H1 (cell line): ENCODE measurements at regions not wholly inside any gene's neighbourhood (a gene's known extent, or its start where the extent isn't known, plus 50 kb on each side); places are given as distances from the start of the nearest gene placed in this dataset.

Source experiments
- CTCF ChIA-PET: fragments of 300-600 bp; sonication (Branson Sonifier 250); formaldehyde crosslinking; loops from one replicate; lab custom pipeline; 2021; ENCODE audit not compliant: partially characterized antibody; lab: Charles Lee
- POLR2A ChIA-PET: fragments of 300-600 bp; sonication (Branson Sonifier 250); formaldehyde crosslinking; loops from one replicate; lab custom pipeline; 2021; ENCODE audit warnings: inconsistent platforms; ENCODE audit not compliant: partially characterized antibody; lab: Charles Lee
- DNase-seq, 2 experiments: peaks; one replicate each; pipeline versions ENCODE4 v3.0.0 to v3.0.0-alpha.2; 2010 to 2022; ENCODE audit warnings: low spot score in 2 of 2, low read depth in 1 of 2, mixed read lengths in 1 of 2
- FAIRE-seq: peaks from 2 replicates; lab custom pipeline; 2011; peaks lifted over from hg19 to GRCh38; lab: Jason Lieb, UNC
- H2AFZ ChIP-seq: 2 replicates; pipeline ENCODE4 v1.8.1; 2012; ENCODE audit warnings: low read length, inconsistent platforms
- H2AK5ac ChIP-seq: 2 replicates; pipeline ENCODE4 v1.6.1; 2013; ENCODE audit warnings: low read depth, low read length
- H2BK120ac ChIP-seq: replicated peaks from 2 replicates; pipeline ENCODE3; 2013; ENCODE audit warnings: low read depth, low read length, inconsistent platforms
- H2BK12ac ChIP-seq: 2 replicates; pipeline ENCODE4 v1.6.1; 2013; ENCODE audit warnings: low read depth, low read length
- H2BK15ac ChIP-seq: 2 replicates; pipeline ENCODE4 v1.6.1; 2013; ENCODE audit warnings: low read length
- H2BK20ac ChIP-seq: 2 replicates; pipeline ENCODE4 v1.6.1; 2013; ENCODE audit warnings: low read length
- H2BK5ac ChIP-seq: 2 replicates; pipeline ENCODE4 v1.6.1; 2013; ENCODE audit warnings: low read depth, low read length
- H3K14ac ChIP-seq: 2 replicates; pipeline ENCODE4 v1.6.1; 2013; ENCODE audit warnings: inconsistent platforms; ENCODE audit not compliant: insufficient read length
- H3K18ac ChIP-seq: 2 replicates; pipeline ENCODE4 v1.6.1; 2013; ENCODE audit warnings: low read length; ENCODE audit errors: extremely low read depth
- H3K23ac ChIP-seq: 2 replicates; pipeline ENCODE4 v1.6.1; 2013; ENCODE audit warnings: inconsistent platforms; ENCODE audit not compliant: insufficient read length
- H3K23me2 ChIP-seq: 2 replicates; pipeline ENCODE4 v1.6.1; 2013; ENCODE audit warnings: low read depth, low read length
- H3K27ac ChIP-seq: 2 replicates; pipeline ENCODE4 v1.6.1; 2011; ENCODE audit warnings: low read depth, low read length, inconsistent platforms
- H3K27me3 ChIP-seq, 4 experiments: replicated peaks in 1 of 4; 1 replicate in 1 of 4; 2 replicates in 3 of 4; pipeline versions ENCODE4 v1.6.1 to v1.8.1; 2011 to 2013; ENCODE audit warnings: low read length in 3 of 4, mild to moderate bottlenecking in 3 of 4, inconsistent platforms in 2 of 4, mixed read lengths in 2 of 4, moderate library complexity in 1 of 4; ENCODE audit not compliant: control insufficient read depth in 3 of 4, insufficient read depth in 3 of 4; ENCODE audit errors: extremely low read depth in 1 of 4
- H3K36me3 ChIP-seq, 4 experiments: 2 replicates each; pipeline versions ENCODE4 v1.6.1 to v1.8.1; 2011 to 2013; ENCODE audit warnings: mild to moderate bottlenecking in 4 of 4, low read length in 3 of 4, moderate library complexity in 2 of 4, control low read depth in 1 of 4, inconsistent platforms in 1 of 4; ENCODE audit not compliant: insufficient read depth in 4 of 4, control insufficient read depth in 2 of 4
- H3K4ac ChIP-seq: replicated peaks from 2 replicates; pipeline ENCODE3; 2013; ENCODE audit warnings: low read length, low read depth, mixed read lengths, inconsistent platforms; ENCODE audit not compliant: insufficient read length
- H3K4me1 ChIP-seq, 4 experiments: replicated peaks in 1 of 4; 1 replicate in 1 of 4; 2 replicates in 3 of 4; pipeline versions ENCODE4 v1.6.1 to v1.8.1; 2011 to 2013; ENCODE audit warnings: low read length in 3 of 4, inconsistent platforms in 2 of 4, mixed read lengths in 1 of 4; ENCODE audit not compliant: insufficient read depth in 4 of 4, control insufficient read depth in 3 of 4
- H3K4me2 ChIP-seq, 2 experiments: 2 replicates each; pipeline versions ENCODE4 v1.6.1 to v1.8.1; 2011 to 2013; ENCODE audit warnings: low read depth in 2 of 2, low read length in 2 of 2, control low read depth in 1 of 2, inconsistent platforms in 1 of 2, mild to moderate bottlenecking in 1 of 2; ENCODE audit not compliant: insufficient read depth in 1 of 2
- H3K4me3 ChIP-seq, 4 experiments: fragments of 200-600, 300-600 bp in 1 of 4; sonication (generic), shearing (Covaris generic), sonication (Bioruptor Twin) in 1 of 4; 2 replicates each; pipeline versions ENCODE4 v1.5.1 to v1.8.1; 2011 to 2016; ENCODE audit warnings: low read length in 4 of 4, low read depth in 3 of 4, control low read depth in 2 of 4, inconsistent platforms in 2 of 4, mild to moderate bottlenecking in 2 of 4, mixed read lengths in 1 of 4, moderate library complexity in 1 of 4; ENCODE audit not compliant: insufficient read depth in 2 of 4; ENCODE audit errors: extremely low read depth in 1 of 4
- H3K56ac ChIP-seq: replicated peaks from 2 replicates; pipeline ENCODE3; 2013; ENCODE audit warnings: low read depth, mild to moderate bottlenecking, mixed read lengths, low read length, inconsistent platforms; ENCODE audit not compliant: insufficient read length
- H3K79me1 ChIP-seq: 2 replicates; pipeline ENCODE4 v1.6.1; 2013; ENCODE audit warnings: low read depth, low read length, control low read depth
- H3K79me2 ChIP-seq, 2 experiments: 2 replicates each; pipeline versions ENCODE4 v1.6.1 to v1.8.1; 2012 to 2013; ENCODE audit warnings: low read length in 2 of 2, mild to moderate bottlenecking in 2 of 2, inconsistent platforms in 1 of 2; ENCODE audit not compliant: insufficient read depth in 2 of 2, control insufficient read depth in 1 of 2
- H3K9ac ChIP-seq, 4 experiments: replicated peaks in 1 of 4; 1 replicate in 1 of 4; 2 replicates in 3 of 4; pipeline versions ENCODE4 v1.6.1 to v1.8.1; 2011 to 2013; ENCODE audit warnings: low read depth in 3 of 4, low read length in 3 of 4, control low read depth in 2 of 4, mild to moderate bottlenecking in 2 of 4, moderate library complexity in 2 of 4, inconsistent platforms in 1 of 4; ENCODE audit errors: extremely low read depth in 1 of 4
- H3K9me3 ChIP-seq, 2 experiments: 2 replicates each; pipeline versions ENCODE4 v1.6.1 to v1.8.1; 2012 to 2013; ENCODE audit warnings: mild to moderate bottlenecking in 2 of 2, moderate library complexity in 2 of 2, control low read depth in 1 of 2, inconsistent platforms in 1 of 2, low read depth in 1 of 2, low read length in 1 of 2, mixed read lengths in 1 of 2; ENCODE audit not compliant: insufficient read depth in 2 of 2
- H4K20me1 ChIP-seq, 2 experiments: replicated peaks in 1 of 2; 2 replicates each; pipeline versions ENCODE3 to v1.8.1; 2011 to 2013; ENCODE audit warnings: inconsistent platforms in 2 of 2, low read length in 2 of 2, mild to moderate bottlenecking in 1 of 2; ENCODE audit not compliant: insufficient read depth in 2 of 2, control insufficient read depth in 1 of 2
- H4K5ac ChIP-seq: 2 replicates; pipeline ENCODE4 v1.6.1; 2013; ENCODE audit warnings: low read length, low read depth, mixed read lengths, inconsistent platforms; ENCODE audit not compliant: insufficient read length
- H4K8ac ChIP-seq: 2 replicates; pipeline ENCODE4 v1.8.0; 2013; ENCODE audit warnings: mild to moderate bottlenecking, moderate library complexity, low read length, inconsistent platforms; ENCODE audit not compliant: insufficient read depth; ENCODE audit errors: extremely low read depth
- H4K91ac ChIP-seq: replicated peaks from 2 replicates; pipeline ENCODE3; 2013; ENCODE audit warnings: low read length, mixed read lengths, inconsistent platforms; ENCODE audit not compliant: insufficient read length
- ATF2 ChIP-seq: IDR thresholded peaks from 2 replicates; pipeline ENCODE4 v1.6.1; 2012; ENCODE audit warnings: low read length, inconsistent platforms
- EP300 ChIP-seq, 2 experiments: IDR thresholded peaks; 1 replicate in 1 of 2; 2 replicates in 1 of 2; pipeline ENCODE4 v1.6.1; 2011 to 2012; ENCODE audit warnings: low read depth in 2 of 2, low read length in 2 of 2, mild to moderate bottlenecking in 2 of 2, borderline replicate concordance in 1 of 2, inconsistent platforms in 1 of 2, moderate library complexity in 1 of 2
- EZH2 ChIP-seq: fragments of 200-600 bp; sonication (generic); IDR thresholded peaks from 2 replicates; pipeline ENCODE4 v1.7.1; 2012; ENCODE audit warnings: low read depth, mild to moderate bottlenecking, moderate library complexity, low read length, inconsistent platforms; ENCODE audit not compliant: severe bottlenecking
- HDAC6 ChIP-seq: IDR thresholded peaks from one replicate; pipeline ENCODE4 v1.7.1; 2012; ENCODE audit warnings: low read depth, mild to moderate bottlenecking, inconsistent platforms, low read length, moderate library complexity
- KDM1A ChIP-seq: fragments of 200-600, 300-600 bp; sonication (generic); IDR thresholded peaks from 2 replicates; pipeline ENCODE4 v1.7.1; 2016; ENCODE audit warnings: mild to moderate bottlenecking, low read length, borderline replicate concordance
- NANOG ChIP-seq: IDR thresholded peaks from 2 replicates; pipeline ENCODE4 v1.6.1; 2011; ENCODE audit warnings: low read length, low read depth, mild to moderate bottlenecking, inconsistent platforms; ENCODE audit not compliant: insufficient read depth, poor library complexity, severe bottlenecking
- NRF1 ChIP-seq: IDR thresholded peaks from 2 replicates; pipeline ENCODE4 v1.6.1; 2011; ENCODE audit warnings: mild to moderate bottlenecking, low read depth, low read length, improper control_type of control experiment
- SUZ12 ChIP-seq: fragments of 200-600 bp; sonication (generic); IDR thresholded peaks from 2 replicates; pipeline ENCODE4 v1.6.1; 2012; ENCODE audit warnings: mild to moderate bottlenecking, inconsistent platforms, low read length, moderate library complexity, mixed read lengths
- TCF12 ChIP-seq: IDR thresholded peaks from 2 replicates; pipeline ENCODE4 v1.6.1; 2011; ENCODE audit warnings: low read depth, mild to moderate bottlenecking, low read length
- TEAD4 ChIP-seq: IDR thresholded peaks from 2 replicates; pipeline ENCODE4 v1.6.1; 2012; ENCODE audit warnings: low read depth, low read length, inconsistent platforms, mixed read lengths
- USF2 ChIP-seq: IDR thresholded peaks from 2 replicates; pipeline ENCODE4 v1.6.1; 2011; ENCODE audit warnings: low read length, improper control_type of control experiment
- WGBS, 2 experiments: shearing (Covaris generic) in 1 of 2; methylation state at CpG; one replicate each; pipeline versions ENCODE4 v1.1.6 to v1.1.7; 2013 to 2015; ENCODE audit warnings: low lambda C conversion rate in 2 of 2, mixed read lengths in 2 of 2, inconsistent platforms in 1 of 2, low coverage in 1 of 2, missing lambda C conversion rate in 1 of 2; ENCODE audit not compliant: insufficient replicate concordance in 2 of 2, insufficient coverage in 1 of 2, insufficient read length in 1 of 2; ENCODE audit errors: extremely low coverage in 1 of 2, missing lambda C conversion rate in 1 of 2; 5-methylcytosine and 5-hydroxymethylcytosine counted together

GRCh38 chr22:34486381-34486780 is 566.1 kb upstream of the LARGE1 start:
- Histone ChIP-seq H3K4ac (no peak overlapping the region), H3K18ac (no peak overlapping the region), H2BK20ac (no peak overlapping the region), H3K27ac (no peak overlapping the region), H3K56ac (no peak overlapping the region), H3K23me2 (peaks cover 1% of the 10 kb centered on the region; the same call in 1 of the 2 replicates), H3K27me3 (no peaks in the 10 kb centered on the region), H3K4me1 (no peaks in the 10 kb centered on the region), H3K4me3 (no peak overlapping the region), H2BK12ac (no peak overlapping the region), H2AK5ac (no peak overlapping the region), H4K20me1 (no peaks in the 10 kb centered on the region), H3K36me3 (no peaks in the 10 kb centered on the region), H4K5ac (no peak overlapping the region), H3K79me2 (no peaks in the 10 kb centered on the region), H2BK15ac (no peak overlapping the region), H4K8ac (no peak overlapping the region), H3K9ac (no peak overlapping the region), H2AFZ (no peak overlapping the region), H2BK5ac (no peak overlapping the region), H3K4me2 (no peak overlapping the region), H3K79me1 (no peaks in the 10 kb centered on the region), H3K9me3 (peaks cover 2% of the 10 kb centered on the region in 2 experiments; a peak in 3 of 4 replicates), H2BK120ac (no peak overlapping the region), H3K23ac (no peak overlapping the region), H3K14ac (no peak overlapping the region), H4K91ac (no peak overlapping the region)
- DNase-seq = no peak
- CTCF ChIA-PET = no interaction called here
- no peak for FAIRE-seq
- POLR2A ChIA-PET = no interaction called here
- WGBS, 2 experiments = 89% methylated on average over 1 of the region's 1 CpG; no CpG with 5 or more reads in 1 of the 2 experiments
- TF ChIP-seq KDM1A = no peak
- TF ChIP-seq EP300 (IDR thresholded peaks at IDR 0.05; ENCODE audit: borderline replicate concordance in 1 of 2, low read depth in 2 of 2, low read length in 2 of 2) = no peak
- TF ChIP-seq USF2 = no peak
- no peak for TF ChIP-seq TEAD4
- no peak for TF ChIP-seq EZH2
- TF ChIP-seq NRF1 = no peak
- TF ChIP-seq SUZ12 = no peak
- no peak for TF ChIP-seq ATF2
- no peak for TF ChIP-seq NANOG
- TF ChIP-seq HDAC6 = no peak
- no peak for TF ChIP-seq TCF12
